SU-DHL-6 (cell line): ENCODE measurements at regions not wholly inside any gene's neighbourhood (a gene's known extent, or its start where the extent isn't known, plus 50 kb on each side); places are given as distances from the start of the nearest gene placed in this dataset.

Experiments
- H2AFZ ChIP-seq: fragments of 200-600 bp; sonication (generic); 2 replicates; pipeline ENCODE4 v1.6.1; 2014; ENCODE audit warnings: low read depth, mild to moderate bottlenecking, moderate library complexity, mixed read lengths, antibody characterized with exemption, low read length; ENCODE audit not compliant: severe bottlenecking
- H3F3A ChIP-seq: fragments of 200-600 bp; shearing (Covaris generic); 2 replicates; pipeline ENCODE4 v1.6.0; 2016; ENCODE audit warnings: antibody characterized with exemption, mild to moderate bottlenecking; ENCODE audit not compliant: insufficient read depth
- H3K27ac ChIP-seq: fragments of 200-600 bp; sonication (generic); 2 replicates; pipeline ENCODE4 v1.5.1; 2016; ENCODE audit warnings: low read depth, mild to moderate bottlenecking, low read length, moderate library complexity, mixed read lengths
- H3K27me3 ChIP-seq: fragments of 200-600 bp; sonication (generic), shearing (Covaris generic); 2 replicates; pipeline ENCODE4 v1.6.0; 2014; ENCODE audit warnings: mild to moderate bottlenecking, low read length
- H3K36me3 ChIP-seq: fragments of 200-600 bp; sonication (generic); 2 replicates; pipeline ENCODE4 v1.6.1; 2014; ENCODE audit warnings: mild to moderate bottlenecking, low read length, mixed read lengths
- H3K4me2 ChIP-seq: fragments of 300-600, 200-600 bp; shearing (Covaris generic), sonication (generic); 2 replicates; pipeline ENCODE4 v1.6.0; 2014; ENCODE audit warnings: low read length, low read depth, mild to moderate bottlenecking; ENCODE audit not compliant: poor library complexity, severe bottlenecking
- H3K4me3 ChIP-seq: fragments of 200-600 bp; sonication (generic); 2 replicates; pipeline ENCODE4 v1.5.1; 2014; ENCODE audit warnings: antibody characterized with exemption, low read length, mild to moderate bottlenecking, mixed read lengths; ENCODE audit not compliant: insufficient read depth, poor library complexity, severe bottlenecking
- H3K79me2 ChIP-seq: fragments of 200-600 bp; sonication (generic); 2 replicates; pipeline ENCODE4 v1.6.1; 2014; ENCODE audit warnings: mild to moderate bottlenecking, low read length, moderate library complexity; ENCODE audit not compliant: insufficient read depth
- H3K9ac ChIP-seq: fragments of 200-600 bp; sonication (generic); 2 replicates; pipeline ENCODE4 v1.7.0; 2014; ENCODE audit warnings: mild to moderate bottlenecking, low read length
- H3K9me2 ChIP-seq: fragments of 200-600 bp; sonication (generic); replicated peaks from 2 replicates; pipeline ENCODE4 v1.6.1; 2014; ENCODE audit warnings: low read length; ENCODE audit not compliant: insufficient read depth
- H3K9me3 ChIP-seq: fragments of 200-600 bp; sonication (generic); 2 replicates; pipeline ENCODE4 v1.6.1; 2014; ENCODE audit warnings: low read length, mixed read lengths; ENCODE audit not compliant: insufficient read depth
- H4K20me1 ChIP-seq: fragments of 200-600 bp; sonication (generic); 2 replicates; pipeline ENCODE4 v1.6.1; 2014; ENCODE audit warnings: low read depth, mild to moderate bottlenecking, antibody characterized with exemption, low read length, moderate library complexity, mixed read lengths
- EZH2phosphoT487 ChIP-seq: fragments of 200-600 bp; sonication (generic), shearing (Covaris generic); conservative IDR thresholded peaks from 2 replicates; pipeline ENCODE4 v1.6.1; 2018; ENCODE audit warnings: mild to moderate bottlenecking, antibody characterized with exemption, low read length, moderate library complexity, mixed read lengths
- TF ChIP-seq, protein P1 (sequence below): fragments of 200-600 bp; sonication (generic); IDR thresholded peaks from one replicate; pipeline ENCODE4 v1.5.1; 2017; ENCODE audit warnings: antibody characterized with exemption, mild to moderate bottlenecking, low read length, moderate library complexity; ENCODE audit not compliant: insufficient read depth, poor library complexity, severe bottlenecking

DNA sequence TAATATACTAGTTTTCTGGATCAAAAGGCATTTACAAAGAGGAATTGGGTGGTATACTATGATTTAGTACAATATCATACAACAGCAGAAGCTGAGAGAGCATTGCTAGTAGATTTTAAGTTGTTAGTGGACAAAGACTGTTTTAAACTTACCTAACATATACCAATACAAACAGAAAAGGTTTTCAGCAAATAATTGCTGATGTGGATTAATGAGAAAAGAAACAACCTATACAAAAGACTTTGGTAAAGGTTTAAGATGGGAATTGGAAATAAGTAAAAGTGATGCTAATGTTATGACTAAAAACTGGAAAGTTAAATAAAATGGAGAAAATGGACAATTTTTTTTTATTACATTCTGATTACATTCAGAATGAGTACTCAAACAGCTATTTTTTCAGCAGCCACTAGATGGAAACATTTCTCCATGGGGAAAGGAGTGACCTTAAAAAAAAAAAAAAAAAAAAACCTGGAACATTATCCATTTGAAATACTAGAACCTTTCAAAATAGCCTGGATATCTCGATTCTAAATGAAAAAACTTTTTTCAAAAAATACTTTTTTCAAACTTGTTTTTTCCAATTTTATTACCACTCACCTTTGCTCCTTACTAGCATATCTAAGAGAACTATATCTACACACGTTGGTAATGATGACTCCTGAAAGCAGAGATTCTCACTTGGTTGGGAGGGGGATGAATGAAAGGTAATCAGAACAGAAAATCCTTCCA lies 55.4 kb downstream of the EPRS1 start:
- H3K27ac ChIP-seq: no peak overlapping the region
- H3K9me2 ChIP-seq: no peaks in the 10 kb centered on the region
- no peak overlapping the region for H2AFZ ChIP-seq
- peaks cover 35% of the 10 kb centered on the region for H3K36me3 ChIP-seq
- no peaks in the 10 kb centered on the region for H3K79me2 ChIP-seq
- no peaks in the 10 kb centered on the region for H3K9me3 ChIP-seq
- H3K27me3 ChIP-seq: no peaks in the 10 kb centered on the region
- no peak overlapping the region for H3K4me3 ChIP-seq
- TF ChIP-seq, protein P1, sequence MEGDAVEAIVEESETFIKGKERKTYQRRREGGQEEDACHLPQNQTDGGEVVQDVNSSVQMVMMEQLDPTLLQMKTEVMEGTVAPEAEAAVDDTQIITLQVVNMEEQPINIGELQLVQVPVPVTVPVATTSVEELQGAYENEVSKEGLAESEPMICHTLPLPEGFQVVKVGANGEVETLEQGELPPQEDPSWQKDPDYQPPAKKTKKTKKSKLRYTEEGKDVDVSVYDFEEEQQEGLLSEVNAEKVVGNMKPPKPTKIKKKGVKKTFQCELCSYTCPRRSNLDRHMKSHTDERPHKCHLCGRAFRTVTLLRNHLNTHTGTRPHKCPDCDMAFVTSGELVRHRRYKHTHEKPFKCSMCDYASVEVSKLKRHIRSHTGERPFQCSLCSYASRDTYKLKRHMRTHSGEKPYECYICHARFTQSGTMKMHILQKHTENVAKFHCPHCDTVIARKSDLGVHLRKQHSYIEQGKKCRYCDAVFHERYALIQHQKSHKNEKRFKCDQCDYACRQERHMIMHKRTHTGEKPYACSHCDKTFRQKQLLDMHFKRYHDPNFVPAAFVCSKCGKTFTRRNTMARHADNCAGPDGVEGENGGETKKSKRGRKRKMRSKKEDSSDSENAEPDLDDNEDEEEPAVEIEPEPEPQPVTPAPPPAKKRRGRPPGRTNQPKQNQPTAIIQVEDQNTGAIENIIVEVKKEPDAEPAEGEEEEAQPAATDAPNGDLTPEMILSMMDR: peak; percentile 23
- no peak for TF ChIP-seq EZH2phosphoT487
- no peak overlapping the region for H3K4me2 ChIP-seq
- H3K9ac ChIP-seq: no peak overlapping the region
- H4K20me1 ChIP-seq: no peaks in the 10 kb centered on the region
- H3F3A ChIP-seq: no peaks in the 10 kb centered on the region; the same call in 1 of the 2 replicates

DNA sequence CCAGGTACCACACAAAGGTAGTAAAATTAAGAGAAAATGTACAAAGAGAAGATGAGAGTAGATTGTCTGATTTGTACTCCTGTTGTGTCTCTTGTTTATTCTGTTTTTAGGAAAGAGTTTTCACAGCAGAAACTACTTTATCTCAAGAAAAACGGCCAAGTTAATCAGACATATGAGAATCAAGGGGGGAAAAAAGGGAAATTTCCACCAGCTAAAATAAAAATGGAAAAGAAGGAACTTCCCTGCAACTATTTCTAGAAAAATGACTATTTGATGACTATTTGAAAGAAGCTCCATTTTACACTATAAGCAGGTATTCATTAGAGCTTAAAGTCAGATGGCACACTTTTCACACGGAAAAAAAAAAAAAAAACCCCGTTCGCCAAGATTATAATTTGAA lies 56.5 kb downstream of the EPRS1 start:
- H3K4me2 ChIP-seq: no peak overlapping the region
- no peaks in the 10 kb centered on the region for H4K20me1 ChIP-seq
- H2AFZ ChIP-seq: no peak overlapping the region
- no peaks in the 10 kb centered on the region for H3K79me2 ChIP-seq
- H3K27ac ChIP-seq: no peak overlapping the region
- H3K9me3 ChIP-seq: no peaks in the 10 kb centered on the region
- no peaks in the 10 kb centered on the region for H3K9me2 ChIP-seq
- H3K36me3 ChIP-seq: peaks cover 32% of the 10 kb centered on the region
- no peaks in the 10 kb centered on the region for H3K27me3 ChIP-seq
- H3K4me3 ChIP-seq: no peak overlapping the region
- no peaks in the 10 kb centered on the region; the same call in 1 of the 2 replicates for H3F3A ChIP-seq
- H3K9ac ChIP-seq: no peak overlapping the region
- no peak for TF ChIP-seq EZH2phosphoT487
- TF ChIP-seq, protein P1: no peak

DNA sequence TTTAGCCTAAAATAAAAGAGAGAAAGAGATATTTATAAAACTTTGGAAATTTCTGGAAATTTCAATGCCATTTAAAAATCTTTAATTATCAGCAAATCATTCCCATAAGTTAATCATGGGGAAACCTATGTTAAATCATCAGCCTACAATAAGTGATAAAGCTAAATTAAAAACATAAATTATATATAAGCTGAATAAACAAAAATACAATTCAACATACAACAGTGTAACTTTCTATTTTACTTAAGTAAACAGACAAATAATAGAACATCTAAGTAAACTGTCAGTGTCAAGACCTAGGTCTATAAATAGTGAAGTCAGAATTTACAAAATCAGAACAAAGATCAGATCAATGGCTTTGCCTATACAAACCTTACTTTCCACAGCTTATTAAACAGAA lies 57.5 kb downstream of the EPRS1 start:
- Histone ChIP-seq H4K20me1 (no peaks in the 10 kb centered on the region), H3K27ac (peak overlapping the region; percentile 25), H2AFZ (no peak overlapping the region), H3F3A (no peaks in the 10 kb centered on the region; the same call in 1 of the 2 replicates), H3K9me3 (no peaks in the 10 kb centered on the region), H3K9me2 (no peaks in the 10 kb centered on the region), H3K4me3 (no peak overlapping the region), H3K9ac (no peak overlapping the region), H3K36me3 (peaks cover 37% of the 10 kb centered on the region), H3K27me3 (no peaks in the 10 kb centered on the region), H3K79me2 (no peaks in the 10 kb centered on the region), H3K4me2 (peak overlapping the region; percentile 39)
- TF ChIP-seq EZH2phosphoT487: no peak
- TF ChIP-seq, protein P1: no peak
